Muscle of back (tissue), 3 donors: ENCODE measurements at regions not wholly inside any gene's neighbourhood (a gene's known extent, or its start where the extent isn't known, plus 50 kb on each side); places are given as distances from the start of the nearest gene placed in this dataset.

ENCODE experiments used
- DNase-seq, 3 donors: peaks; one replicate each; pipeline versions ENCODE4 v3.0.0 to v3.0.0-alpha.2; 2013

- no peak for DNase-seq
These were observed 70.3 kb upstream of the MROH9 start for GRCh38 chr1:170864876-170865538.

DNA sequence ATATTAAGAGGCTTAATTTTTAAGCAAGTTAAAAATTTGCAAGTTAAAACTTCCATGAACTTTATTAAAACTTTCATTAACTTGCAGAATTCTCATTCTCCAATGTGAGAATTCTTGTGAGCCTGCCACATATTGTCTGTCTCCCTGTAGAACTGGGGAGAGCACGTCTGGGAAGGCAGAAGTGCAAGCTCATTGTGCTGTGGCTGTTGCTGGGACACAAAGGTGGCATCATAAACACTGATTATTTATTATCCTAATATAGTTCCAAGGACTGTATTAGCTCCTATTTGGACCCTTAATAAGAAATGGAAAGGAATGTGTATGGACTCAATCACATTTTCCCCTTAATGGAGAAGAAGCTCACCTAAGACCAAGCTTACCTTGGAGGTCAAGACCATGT lies 68.7 kb upstream of the MROH9 start:
- no peak for DNase-seq

DNA sequence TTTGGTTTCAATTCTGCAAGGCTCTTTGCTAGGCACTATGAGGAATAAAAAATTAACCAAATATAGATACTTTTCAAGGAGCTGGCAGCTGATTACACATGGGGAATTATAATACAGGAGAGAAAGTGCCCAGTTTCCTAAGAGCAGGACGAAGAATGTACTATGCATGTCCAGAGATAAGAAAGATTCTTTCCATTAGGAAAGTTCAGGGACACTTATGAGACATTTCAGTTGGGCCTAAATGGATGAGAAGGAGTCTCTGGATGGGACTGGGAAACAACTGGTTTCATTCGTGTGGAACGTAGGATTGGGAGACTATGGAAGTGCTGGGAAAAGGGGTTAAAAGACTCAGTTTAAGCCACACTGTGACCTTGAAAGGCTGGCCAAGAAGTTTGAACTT lies 63.5 kb upstream of the MROH9 start:
- DNase-seq = no peak

GRCh38 chr1:170872663-170873062 lies 62.7 kb upstream of the MROH9 start:
- DNase-seq = no peak

- DNase-seq = no peak
These were observed 60.7 kb upstream of the MROH9 start for GRCh38 chr1:170874671-170875070.

- DNase-seq = peak; percentile 59 to 87 (median 71)
These were observed 53.8 kb upstream of the MROH9 start for GRCh38 chr1:170881268-170882265.
